ENCODE measurements at regions not wholly inside any gene's neighbourhood (a gene's known extent, or its start where the extent isn't known, plus 50 kb on each side); places are given as distances from the start of the nearest gene placed in this dataset.

- TF ChIP-seq EZH2phosphoT487 (IDR thresholded peaks at IDR 0.05; ENCODE audit: borderline replicate concordance): no peak
- no peak for TF ChIP-seq CTCF (conservative IDR thresholded peaks at IDR 0.05; ENCODE audit: low read length)
Measured at GRCh38 chr20:7250337-7250736, 482.9 kb downstream of the BMP2 start.
